Neural crest cell (in vitro differentiated cells): ENCODE measurements at regions not wholly inside any gene's neighbourhood (a gene's known extent, or its start where the extent isn't known, plus 50 kb on each side); places are given as distances from the start of the nearest gene placed in this dataset.

Experiments used
- DNase-seq: peaks from one replicate; pipeline ENCODE4 v3.0.0; 2021; ENCODE audit warnings: low read depth, mixed read lengths, low spot score
- H3K27ac Mint-ChIP-seq: one replicate; pipeline ENCODE4 v1.8.0; 2021; ENCODE audit warnings: mild to moderate bottlenecking, mixed read lengths; ENCODE audit not compliant: unreplicated experiment
- H3K27me3 Mint-ChIP-seq: 2 replicates; pipeline ENCODE4 v1.8.0; 2021; ENCODE audit warnings: low read depth, mild to moderate bottlenecking, mixed read lengths
- H3K36me3 Mint-ChIP-seq: 2 replicates; pipeline ENCODE4 v1.8.0; 2021; ENCODE audit warnings: low read depth, mild to moderate bottlenecking, mixed read lengths
- H3K4me1 Mint-ChIP-seq: 2 replicates; pipeline ENCODE4 v1.8.0; 2021; ENCODE audit warnings: mixed read lengths
- H3K4me3 Mint-ChIP-seq: one replicate; pipeline ENCODE4 v1.8.0; 2021; ENCODE audit warnings: mild to moderate bottlenecking, mixed read lengths
- H3K9me3 Mint-ChIP-seq: 2 replicates; pipeline ENCODE4 v1.8.0; 2021; ENCODE audit warnings: mixed read lengths
- CTCF ChIP-seq: fragments of 200-600 bp; sonication (generic); conservative IDR thresholded peaks from 2 replicates; pipeline ENCODE4 v1.5.0; 2021; ENCODE audit warnings: antibody characterized with exemption, mild to moderate bottlenecking

GRCh38 chr13:34124666-34125306, 306.8 kb downstream of the RFC3 start:
- no peak for DNase-seq
- H3K9me3 Mint-ChIP-seq = peaks cover 3% of the 10 kb centered on the region
- peaks cover 4% of the 10 kb centered on the region for H3K4me1 Mint-ChIP-seq
- H3K36me3 Mint-ChIP-seq = no peaks in the 10 kb centered on the region
- H3K27me3 Mint-ChIP-seq = no peaks in the 10 kb centered on the region
- no peak overlapping the region for H3K27ac Mint-ChIP-seq
- no peak for TF ChIP-seq CTCF
- H3K4me3 Mint-ChIP-seq = no peak overlapping the region

GRCh38 chr13:34127523-34127922, 309.6 kb downstream of the RFC3 start:
- Mint-ChIP-seq H3K36me3 (no peaks in the 10 kb centered on the region), H3K9me3 (no peaks in the 10 kb centered on the region), H3K27me3 (no peaks in the 10 kb centered on the region), H3K4me1 (peaks cover 4% of the 10 kb centered on the region), H3K27ac (no peak overlapping the region), H3K4me3 (no peak overlapping the region)
- TF ChIP-seq CTCF = no peak
- no peak for DNase-seq

- TF ChIP-seq CTCF = no peak
- H3K4me1 Mint-ChIP-seq = no peaks in the 10 kb centered on the region
- H3K36me3 Mint-ChIP-seq = no peaks in the 10 kb centered on the region
- no peak overlapping the region for H3K4me3 Mint-ChIP-seq
- no peaks in the 10 kb centered on the region for H3K9me3 Mint-ChIP-seq
- DNase-seq = no peak
- H3K27me3 Mint-ChIP-seq = no peaks in the 10 kb centered on the region
- no peak overlapping the region for H3K27ac Mint-ChIP-seq
Measured at GRCh38 chr13:34128661-34129060, 310.7 kb downstream of the RFC3 start.

GRCh38 chr13:34129436-34129835, 311.5 kb downstream of the RFC3 start:
- H3K4me1 Mint-ChIP-seq = no peaks in the 10 kb centered on the region
- no peak overlapping the region for H3K27ac Mint-ChIP-seq
- no peak overlapping the region for H3K4me3 Mint-ChIP-seq
- no peak for DNase-seq
- H3K9me3 Mint-ChIP-seq = no peaks in the 10 kb centered on the region
- TF ChIP-seq CTCF = no peak
- H3K36me3 Mint-ChIP-seq = no peaks in the 10 kb centered on the region
- no peaks in the 10 kb centered on the region for H3K27me3 Mint-ChIP-seq

- Mint-ChIP-seq H3K4me3 (no peak overlapping the region), H3K27me3 (no peaks in the 10 kb centered on the region), H3K36me3 (no peaks in the 10 kb centered on the region), H3K4me1 (no peaks in the 10 kb centered on the region), H3K9me3 (peaks cover 6% of the 10 kb centered on the region), H3K27ac (no peak overlapping the region)
- no peak for DNase-seq
- TF ChIP-seq CTCF = no peak
Measured at GRCh38 chr13:34137200-34137599, 319.3 kb downstream of the RFC3 start.
